OCI-LY3 (cell line): ENCODE measurements at regions not wholly inside any gene's neighbourhood (a gene's known extent, or its start where the extent isn't known, plus 50 kb on each side); places are given as distances from the start of the nearest gene placed in this dataset.

Source experiments
- EZH2phosphoT487 ChIP-seq: fragments of 200-600 bp; shearing (Covaris generic); IDR thresholded peaks from 2 replicates; pipeline ENCODE4 v1.6.1; 2018; ENCODE audit warnings: antibody characterized with exemption, mixed run types, low read depth
- TF ChIP-seq, protein P1 (sequence below): fragments of 200-600, 300-600 bp; sonication (generic); IDR thresholded peaks from 2 replicates; pipeline ENCODE4 v1.5.1; 2014; ENCODE audit warnings: antibody characterized with exemption, low read length, low read depth

DNA sequence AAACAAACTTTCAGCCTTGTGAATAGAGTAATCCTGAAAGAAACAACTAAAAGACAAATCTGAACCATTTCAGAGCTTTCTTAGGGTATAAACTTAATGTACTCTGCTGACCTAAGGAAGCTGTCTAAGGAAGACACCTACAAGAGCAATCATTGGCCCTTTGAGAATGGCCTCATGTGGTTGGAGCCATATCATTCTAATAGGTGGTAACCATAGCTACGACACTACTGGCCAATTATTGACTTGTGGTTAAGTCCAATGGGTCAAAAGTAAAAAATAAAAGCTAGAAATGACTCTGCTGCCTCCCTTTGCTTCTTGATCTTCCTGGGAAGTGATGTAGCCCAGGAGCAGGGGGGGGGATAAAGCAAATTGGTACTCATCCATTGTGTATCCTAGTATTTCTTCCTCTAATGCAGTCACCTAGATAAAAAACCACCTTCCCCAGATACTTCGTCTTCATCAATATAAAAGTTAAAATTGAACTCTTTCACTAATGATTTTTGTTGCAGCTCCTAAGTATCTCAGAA is 547.0 kb downstream of the ARAP2 start:
- TF ChIP-seq, protein P1, sequence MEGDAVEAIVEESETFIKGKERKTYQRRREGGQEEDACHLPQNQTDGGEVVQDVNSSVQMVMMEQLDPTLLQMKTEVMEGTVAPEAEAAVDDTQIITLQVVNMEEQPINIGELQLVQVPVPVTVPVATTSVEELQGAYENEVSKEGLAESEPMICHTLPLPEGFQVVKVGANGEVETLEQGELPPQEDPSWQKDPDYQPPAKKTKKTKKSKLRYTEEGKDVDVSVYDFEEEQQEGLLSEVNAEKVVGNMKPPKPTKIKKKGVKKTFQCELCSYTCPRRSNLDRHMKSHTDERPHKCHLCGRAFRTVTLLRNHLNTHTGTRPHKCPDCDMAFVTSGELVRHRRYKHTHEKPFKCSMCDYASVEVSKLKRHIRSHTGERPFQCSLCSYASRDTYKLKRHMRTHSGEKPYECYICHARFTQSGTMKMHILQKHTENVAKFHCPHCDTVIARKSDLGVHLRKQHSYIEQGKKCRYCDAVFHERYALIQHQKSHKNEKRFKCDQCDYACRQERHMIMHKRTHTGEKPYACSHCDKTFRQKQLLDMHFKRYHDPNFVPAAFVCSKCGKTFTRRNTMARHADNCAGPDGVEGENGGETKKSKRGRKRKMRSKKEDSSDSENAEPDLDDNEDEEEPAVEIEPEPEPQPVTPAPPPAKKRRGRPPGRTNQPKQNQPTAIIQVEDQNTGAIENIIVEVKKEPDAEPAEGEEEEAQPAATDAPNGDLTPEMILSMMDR: no peak
- TF ChIP-seq EZH2phosphoT487: no peak
